Activated CD8-positive, alpha-beta memory T cell treated with anti-CD3 and anti-CD28 coated beads, Interleukin-2, amount 50 U/mL, for 1 hour (primary cell): ENCODE measurements at regions not wholly inside any gene's neighbourhood (a gene's known extent, or its start where the extent isn't known, plus 50 kb on each side); places are given as distances from the start of the nearest gene placed in this dataset.

Source experiments
- DNase-seq: peaks from one replicate; pipeline ENCODE4 v3.0.0-alpha.2; 2020; ENCODE audit errors: extremely low read depth

DNA sequence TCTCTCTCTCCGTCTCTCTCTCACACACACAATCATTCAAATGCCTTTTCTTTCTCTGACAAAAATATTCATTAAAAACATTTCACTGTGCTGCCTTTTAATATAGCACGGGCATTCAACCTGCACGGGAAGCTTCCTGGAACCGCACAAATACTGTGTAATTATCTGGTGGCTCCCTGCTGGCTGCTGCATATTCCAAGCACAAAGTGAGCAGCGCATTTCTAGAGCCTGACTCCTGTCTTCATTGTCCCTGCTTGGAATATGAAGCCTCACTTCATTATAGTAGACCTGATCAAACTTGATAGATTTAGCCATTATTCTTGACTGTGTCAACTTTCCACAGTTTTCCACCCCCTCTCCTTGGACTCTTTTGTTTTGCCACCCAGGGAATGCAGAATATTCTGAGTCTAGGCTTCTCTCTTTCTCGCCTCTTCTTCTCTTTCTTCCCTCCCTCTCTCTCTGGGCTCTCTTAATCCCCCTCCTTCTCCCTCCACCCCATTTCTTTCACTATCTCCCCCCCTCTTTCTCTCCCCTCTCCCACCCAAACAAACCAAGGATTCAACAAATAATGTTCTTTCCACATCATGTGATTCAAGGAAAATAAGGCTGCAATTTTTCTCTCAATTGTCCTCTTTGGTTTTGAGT lies 672.1 kb upstream of the FANCL start:
- DNase-seq: no peak

DNA sequence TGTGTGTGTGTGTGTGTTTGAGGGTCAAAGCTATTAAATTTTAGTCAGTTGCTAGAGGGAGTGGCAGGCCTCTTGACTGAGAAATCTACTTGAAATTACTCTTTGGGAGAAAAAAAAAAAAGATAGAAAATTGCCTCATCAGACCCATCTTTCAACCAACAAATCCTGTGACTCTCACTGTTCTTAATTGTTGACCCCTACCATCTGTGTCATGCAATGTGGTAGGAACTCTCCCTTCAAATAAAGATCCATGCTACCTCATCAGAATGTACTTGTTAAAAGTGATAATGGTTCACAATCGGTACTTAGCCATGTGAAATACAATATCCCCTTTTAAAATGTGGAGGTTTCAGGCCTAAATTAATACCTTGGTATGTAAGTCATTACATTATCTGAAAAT lies 670.8 kb upstream of the FANCL start:
- no peak for DNase-seq

DNA sequence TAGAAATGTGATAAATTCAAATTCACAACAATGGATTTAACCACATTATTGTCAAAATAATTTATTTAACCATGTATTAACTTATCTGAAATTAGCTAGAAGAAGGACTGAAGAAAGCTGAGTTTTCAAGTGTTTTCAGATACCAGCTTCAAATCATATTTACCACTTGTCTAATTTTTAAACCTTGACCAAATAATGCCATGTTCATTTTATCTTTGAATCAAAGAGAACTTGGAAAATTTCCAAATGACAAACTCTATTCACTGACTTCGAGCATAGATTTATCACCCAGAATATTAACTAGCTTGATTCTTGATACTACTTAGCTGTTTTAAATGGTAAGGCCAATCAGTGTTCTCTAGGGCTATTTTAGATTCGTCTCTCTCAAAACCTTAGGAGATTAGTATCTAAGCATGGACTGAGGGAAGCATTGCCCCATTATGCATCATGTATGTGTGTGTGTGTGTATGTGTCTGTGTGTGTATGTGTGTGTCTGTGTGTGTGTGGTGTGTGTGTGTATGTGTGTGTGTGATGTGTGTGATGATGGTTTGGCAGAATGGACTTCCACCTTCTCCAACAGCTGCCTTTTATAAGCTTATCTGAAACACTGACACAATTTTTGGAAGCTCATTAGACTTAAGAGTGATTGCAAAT lies 667.5 kb upstream of the FANCL start:
- DNase-seq: no peak

DNA sequence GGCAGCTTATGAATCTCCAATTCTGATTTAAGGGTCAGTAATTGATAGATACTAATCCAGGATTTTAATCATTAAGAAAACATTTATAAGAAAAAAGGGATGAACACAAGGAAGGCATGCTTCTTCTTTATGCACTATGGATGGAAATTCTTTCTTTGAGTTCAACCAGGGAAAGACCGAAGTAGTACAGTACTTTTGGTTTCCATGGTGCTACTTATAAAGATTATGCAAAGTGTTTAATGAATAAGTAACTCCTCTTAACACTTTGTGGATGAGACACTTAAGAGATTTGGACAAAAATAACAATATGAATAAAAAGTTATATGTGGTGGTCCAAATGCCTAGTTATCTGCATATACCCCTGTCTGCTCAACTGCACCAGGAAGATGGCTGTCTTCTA lies 666.5 kb upstream of the FANCL start:
- no peak for DNase-seq

DNA sequence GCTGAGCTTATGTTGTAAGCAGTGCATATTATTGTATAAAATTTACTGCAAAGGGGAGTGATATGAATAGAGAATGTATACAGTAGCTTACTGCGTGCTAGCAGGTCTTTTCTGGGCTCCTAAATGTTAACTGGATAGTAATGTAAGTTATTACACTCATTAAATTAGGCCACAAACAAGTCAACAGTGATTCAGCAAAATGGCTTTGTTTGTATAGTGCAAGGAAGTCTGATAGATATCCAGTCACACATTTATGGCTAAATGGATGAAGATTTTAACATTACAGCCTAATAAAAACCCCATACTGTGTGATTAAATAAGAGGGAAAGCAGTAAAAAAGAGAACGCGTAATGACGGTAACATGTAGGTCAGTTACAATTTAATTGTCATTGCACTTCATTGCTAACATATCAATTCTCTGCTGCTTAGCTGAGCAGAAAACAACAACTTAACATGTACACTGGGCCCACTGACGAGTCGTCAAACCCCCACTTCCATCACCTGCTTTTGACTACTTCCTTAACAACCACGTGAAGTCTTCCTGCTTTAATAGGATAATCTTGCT lies 665.0 kb upstream of the FANCL start:
- DNase-seq: no peak

DNA sequence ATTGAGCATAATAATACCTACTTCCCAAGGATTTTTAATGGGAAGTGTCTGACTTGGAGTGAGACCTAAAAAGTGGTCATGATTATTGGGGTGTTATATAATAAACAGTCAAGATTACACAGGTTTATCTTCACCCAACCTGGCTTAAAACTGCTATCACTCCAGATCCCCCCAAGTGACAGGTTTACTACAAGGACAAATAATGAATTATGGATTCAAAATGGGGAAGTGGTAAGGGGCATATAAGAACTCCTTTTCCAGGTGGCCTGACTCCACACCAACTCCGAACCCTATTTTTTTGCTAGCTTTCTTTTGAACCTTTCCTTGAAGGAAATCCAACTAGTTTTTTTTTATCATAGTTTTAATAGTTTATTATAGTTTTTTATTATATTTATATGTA lies 663.0 kb upstream of the FANCL start:
- no peak for DNase-seq

DNA sequence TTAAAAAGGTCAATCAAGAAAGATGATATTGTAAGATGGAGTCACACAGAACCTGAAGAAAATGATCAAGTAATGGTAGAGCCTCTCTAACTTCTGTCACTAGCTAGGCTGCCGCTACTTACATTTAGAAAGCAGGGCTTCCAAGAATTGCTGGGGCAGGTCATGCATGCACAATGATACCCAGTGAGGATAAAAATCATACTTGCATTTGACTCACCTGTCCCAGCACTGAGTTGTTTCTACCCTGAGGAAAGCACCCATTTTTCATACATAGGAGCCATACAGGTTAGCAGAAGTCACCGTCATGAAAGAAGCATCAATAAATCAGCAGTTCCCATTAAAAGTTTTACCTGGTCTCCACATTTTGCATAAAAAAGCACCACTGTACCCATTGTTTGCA lies 662.3 kb upstream of the FANCL start:
- no peak for DNase-seq

DNA sequence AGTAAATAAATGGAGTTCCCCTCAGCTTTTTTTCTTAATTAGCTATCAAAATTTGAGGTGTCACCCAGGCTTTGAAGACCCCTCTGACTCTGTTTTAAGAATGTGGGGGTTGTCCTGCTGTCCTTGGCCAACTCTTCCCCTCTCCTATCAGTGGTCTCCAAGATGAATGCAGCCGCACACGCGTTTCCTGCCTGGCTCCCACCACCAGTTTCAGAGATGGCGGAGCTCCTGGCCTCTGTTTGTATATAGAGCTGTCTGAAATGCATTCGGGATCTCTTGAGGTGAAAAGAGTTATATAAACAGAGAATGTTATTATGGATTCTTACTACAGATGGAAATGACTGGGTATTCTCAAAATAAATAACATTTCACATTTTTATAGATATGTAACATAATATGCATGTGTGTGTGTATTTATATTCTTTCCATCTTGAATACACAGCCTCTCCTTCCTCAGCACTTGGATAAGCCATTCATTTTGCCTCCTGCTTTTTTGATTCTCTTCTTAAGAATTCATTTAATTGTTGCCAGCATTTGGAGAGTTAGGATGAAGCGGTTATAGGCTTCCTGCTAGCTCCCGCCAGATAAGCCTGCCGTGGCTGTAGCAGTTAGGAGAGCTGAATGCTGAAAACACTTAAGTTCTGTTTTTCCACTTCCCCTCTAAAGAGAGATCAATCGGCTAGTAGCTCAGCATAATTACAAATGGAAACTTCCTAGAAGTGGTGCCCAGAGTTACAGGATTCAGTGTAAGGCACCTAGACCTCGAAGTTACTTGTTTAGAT lies 659.3 kb upstream of the FANCL start:
- no peak for DNase-seq

DNA sequence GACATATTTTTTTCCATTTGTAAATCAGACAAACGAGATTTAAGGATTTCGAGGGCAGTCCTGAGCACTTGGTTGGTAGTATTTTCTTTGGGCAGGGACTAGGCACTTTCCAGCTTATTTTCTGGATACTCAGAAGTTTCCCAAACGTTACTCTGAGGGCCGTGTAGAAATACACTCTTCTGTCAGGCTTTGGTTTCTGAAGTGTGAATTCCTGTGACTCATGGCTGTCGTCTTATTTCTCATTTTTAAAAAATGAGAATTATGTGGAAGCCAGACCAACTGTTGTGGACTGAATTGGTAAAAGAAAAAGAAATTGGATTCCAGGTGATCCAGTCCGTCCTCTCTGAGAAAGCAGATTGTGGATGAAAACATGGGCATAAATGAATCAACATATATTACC lies 658.6 kb upstream of the FANCL start:
- DNase-seq: no peak

DNA sequence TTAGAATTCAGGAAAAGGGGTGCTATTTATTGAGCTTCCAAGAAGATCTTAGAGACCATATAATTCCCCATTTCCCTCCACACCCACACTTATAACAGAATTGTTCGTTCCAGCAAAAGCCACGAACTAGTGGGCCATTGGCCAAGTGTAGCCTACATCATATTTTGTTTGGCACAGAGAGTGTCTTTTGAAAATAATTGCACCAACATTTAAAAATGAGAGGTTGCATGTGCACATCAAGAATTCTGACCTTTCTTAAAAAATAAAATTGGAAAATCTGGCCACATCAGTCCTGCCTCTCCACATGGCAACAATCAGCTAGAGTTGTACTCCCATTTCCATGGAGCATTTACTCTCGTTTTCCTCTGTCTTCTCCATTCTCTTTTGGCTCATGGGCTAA lies 655.5 kb upstream of the FANCL start:
- DNase-seq: no peak

DNA sequence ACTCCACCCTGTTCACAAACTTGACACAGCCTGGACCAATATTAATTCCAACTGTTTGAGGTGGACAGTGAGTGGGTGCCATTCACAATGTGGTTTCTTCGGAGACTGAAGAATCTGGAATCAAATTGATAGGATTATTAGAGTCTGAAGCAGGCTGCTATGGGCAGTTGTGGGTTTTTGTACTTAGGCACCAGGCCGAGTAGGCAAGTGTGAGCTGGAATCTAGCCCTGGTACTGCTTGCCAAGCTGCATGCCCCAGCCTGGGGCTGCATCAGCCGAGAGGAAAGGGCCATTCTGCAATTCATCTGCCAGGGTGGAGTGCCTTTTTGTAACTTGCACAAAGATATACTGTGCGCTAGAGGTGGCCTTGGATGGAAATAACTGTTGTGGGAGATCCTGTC lies 654.7 kb upstream of the FANCL start:
- no peak for DNase-seq

DNA sequence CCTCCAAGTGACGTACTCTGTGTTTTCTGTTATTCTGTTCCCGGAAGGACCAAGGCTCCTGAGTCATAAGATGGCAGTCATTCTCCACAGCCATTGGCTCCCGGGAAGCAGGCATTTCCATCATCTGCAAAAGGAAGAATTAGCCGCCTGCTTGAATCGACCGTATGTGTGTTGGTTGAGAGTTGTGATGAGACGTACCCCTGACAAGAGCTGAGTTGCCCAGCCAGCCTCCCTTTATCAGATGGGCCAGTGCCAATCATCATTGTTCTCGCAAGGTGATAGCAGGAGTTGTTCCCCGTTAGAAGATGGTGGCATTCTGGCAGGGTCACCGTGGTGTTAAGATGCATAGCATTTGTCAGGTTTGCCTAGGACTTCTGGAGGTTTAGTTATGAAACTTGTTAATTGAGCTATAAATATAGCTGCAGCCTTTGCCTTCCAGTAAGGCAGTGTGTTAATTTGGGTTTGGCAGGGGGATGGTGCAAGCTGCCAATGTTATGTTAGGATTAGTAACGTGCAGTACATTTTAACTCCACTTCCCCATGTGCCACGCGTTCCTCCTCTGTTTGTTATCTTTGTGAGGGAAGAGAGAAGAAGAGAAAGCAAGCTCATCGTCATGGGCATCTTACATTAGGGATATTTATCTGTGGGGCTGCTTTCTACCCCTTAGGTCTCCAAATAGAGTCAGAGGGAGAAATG lies 652.7 kb upstream of the FANCL start:
- no peak for DNase-seq

DNA sequence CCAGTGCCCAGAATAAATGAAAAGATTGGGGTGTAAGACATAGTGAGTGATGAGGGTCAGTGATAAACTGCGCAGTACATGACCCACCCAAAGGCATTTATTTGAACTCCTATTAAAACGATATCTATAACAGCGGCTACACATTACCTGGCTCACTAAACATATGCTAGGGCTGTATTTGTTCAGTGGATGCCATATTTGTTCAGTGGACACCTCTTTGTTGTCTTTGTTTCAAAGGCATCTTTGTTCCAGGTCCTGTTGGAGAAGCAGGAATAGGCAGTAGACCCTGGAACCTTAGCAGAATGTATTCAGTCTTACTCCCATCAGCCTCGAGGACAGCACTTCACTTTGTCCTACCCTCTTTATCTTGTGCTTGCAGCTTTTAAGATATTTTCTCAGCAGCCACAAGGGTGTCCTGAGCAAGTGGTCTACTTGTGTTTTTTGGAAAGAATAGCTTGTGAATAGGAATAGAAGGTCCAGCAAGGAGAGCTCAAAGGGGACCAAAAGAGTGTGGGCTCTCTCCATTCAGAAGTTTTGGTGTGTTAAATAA lies 650.8 kb upstream of the FANCL start:
- DNase-seq: no peak

DNA sequence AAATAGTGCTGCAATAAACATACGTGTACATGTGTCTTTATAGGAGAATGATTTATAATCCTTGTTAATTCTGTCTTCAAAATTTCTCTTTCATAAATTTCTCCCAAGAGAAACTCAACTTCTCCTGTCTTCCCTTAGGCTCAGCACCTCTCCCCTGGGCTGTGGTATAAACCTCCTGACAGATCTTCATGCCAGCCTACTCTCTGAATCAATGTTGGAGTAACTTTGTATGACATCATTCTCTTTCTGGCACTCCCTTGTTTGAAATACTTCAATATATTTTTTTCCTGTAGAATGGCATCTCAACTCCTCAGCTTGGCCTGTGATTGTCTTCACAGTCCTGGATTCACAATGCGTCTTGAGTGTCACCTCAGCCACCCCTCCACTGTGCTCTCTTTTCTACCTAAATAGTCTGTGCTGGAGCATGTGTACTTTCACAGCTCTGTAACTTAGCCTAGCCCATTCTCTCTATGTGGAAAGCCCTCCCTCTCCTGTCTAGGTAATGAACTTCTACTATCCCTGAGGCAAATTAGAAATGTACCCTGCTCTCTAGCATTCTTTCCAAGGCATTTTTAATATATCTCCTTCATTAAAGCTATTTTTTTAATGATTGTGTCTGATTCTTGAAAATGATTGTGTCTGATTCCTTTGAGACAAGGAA lies 649.9 kb upstream of the FANCL start:
- DNase-seq: no peak

DNA sequence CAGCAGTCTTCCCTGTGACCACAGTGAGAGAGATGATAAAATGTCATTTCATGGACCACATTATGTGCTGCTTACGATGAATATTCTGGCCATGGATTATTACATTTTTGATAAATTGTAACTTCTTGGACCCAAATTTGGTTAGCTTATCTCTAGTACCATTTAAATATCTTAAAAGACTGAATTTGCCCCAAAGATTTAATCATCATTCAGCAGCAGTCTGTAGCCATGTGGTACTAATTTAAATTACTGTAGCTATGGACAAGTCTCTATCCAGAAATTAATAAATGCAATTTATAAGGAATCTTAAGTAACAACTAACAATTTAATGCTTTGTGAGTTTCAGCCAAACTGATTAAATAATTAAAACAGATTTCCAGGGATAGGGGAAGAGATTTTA lies 644.9 kb upstream of the FANCL start:
- no peak for DNase-seq

DNA sequence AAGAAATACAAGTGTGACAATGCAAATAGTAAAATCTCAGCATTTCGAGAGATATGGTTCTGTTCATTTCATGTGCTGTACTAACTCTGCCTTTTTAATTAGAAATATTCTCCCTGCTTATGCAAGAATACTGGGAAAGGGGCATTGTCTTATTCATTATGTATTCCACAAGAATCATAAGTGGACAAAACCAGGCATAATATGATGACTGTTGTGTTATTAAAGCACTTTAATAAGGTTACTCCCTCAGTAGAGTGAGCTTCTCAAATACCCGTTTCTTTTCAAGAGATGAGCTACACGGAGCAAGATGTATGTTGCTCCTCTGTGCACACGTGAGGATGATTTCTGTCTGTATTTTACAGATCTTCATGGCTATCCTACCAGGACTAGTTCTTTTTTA lies 638.7 kb upstream of the FANCL start:
- no peak for DNase-seq

DNA sequence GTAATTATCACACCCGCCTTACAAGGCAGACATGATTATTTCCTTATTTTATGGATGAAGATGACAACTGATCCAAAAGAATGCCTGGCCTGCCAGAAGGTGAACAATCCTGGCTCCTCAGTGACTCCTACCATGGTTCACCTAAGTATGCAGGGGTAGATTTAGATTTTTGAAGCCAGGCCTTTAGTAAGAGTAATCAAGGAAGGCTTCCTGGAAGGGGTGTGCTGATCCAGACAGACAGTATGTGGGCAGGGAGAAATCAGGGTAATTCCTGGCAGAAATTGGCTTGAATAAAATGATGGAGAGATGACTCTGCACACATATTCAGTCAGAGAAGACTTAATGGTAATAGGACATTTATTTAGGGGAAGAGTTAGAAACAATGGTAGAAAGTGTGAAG lies 637.7 kb upstream of the FANCL start:
- DNase-seq: no peak

DNA sequence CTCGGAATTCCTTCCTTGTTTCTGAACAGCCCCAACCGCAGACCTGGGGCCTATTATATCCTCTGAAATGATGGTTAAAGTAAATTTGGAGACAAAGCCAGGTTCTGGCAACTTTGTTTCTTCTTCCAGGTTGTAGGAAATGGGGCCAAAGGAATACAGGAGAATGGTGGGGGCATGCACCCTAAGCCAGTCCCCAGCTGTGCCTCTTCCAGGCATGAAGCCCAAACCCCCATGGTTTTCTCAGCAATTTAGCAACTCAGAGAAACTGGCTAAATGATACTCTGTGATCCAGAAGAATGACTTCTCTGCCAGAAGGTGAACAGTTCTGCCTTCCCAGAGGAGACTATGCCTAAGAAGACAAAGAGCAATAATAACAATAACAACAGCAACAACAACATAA lies 635.0 kb upstream of the FANCL start:
- no peak for DNase-seq

DNA sequence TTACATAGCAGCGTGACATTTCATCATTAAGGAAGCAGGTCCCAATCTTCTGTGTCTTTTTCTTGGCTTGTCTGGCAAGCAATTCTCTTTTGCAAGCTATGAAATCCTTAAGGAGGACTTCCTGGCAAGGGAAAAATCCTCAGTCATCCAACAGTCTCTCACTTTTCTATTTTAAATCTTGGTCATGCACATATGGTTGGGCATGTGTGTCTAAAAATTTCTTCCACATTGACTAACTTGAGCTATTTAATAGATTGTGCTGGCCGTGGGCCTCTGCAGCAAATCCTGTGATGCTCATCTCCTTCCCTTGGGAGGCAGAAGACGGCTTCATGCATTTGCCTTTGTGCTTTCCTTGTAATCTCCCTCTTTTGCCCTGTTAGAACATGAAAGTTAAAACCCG lies 634.3 kb upstream of the FANCL start:
- DNase-seq: no peak

DNA sequence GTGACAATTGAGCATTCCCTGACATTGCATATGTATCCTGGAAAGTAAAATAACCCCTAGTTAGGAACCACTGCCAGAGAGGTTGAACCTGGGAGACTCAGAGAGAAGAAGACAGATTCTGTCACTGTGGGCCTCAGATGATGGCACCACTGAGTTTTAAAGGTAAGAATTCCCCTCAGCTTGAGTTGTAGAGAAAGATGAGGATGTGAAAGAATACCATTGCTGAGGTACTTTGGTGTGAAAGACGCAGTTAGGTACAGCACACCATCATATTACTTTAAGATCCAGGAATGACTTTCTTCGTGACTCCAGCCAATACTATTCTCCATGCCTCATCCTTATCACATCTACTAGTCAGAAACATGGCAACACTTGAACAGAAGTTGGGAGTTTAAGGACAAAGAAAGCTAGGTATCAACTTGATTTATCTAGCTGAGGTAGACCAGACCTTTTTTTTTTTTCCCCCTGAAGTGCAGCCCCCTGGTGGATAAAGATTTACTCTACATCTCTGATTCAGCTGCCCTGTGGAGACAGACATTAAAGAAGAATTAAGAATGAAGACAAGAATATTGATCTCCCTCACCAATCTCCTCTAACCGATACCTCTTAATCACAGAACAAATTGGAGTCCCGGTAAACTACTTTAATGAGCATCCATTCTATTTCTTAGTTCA lies 630.5 kb upstream of the FANCL start:
- DNase-seq: no peak

DNA sequence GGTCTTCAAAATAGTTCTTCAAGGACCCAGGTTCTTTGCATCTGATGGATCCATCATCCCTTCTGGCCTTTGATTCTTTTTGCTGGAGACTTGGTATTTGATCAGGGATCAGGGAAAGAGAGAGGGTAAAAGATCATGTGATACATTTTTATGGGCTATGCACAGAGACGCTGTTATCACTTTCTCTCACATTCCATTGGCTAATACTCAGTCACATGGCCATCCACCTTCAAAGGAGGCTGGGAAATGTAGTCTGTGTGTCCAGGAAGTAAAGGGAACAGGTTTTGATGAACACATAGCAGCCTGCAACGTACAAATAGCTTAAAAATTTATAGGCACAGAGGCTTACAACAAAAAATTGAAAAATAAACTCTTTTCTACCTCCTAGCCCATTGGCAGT lies 629.6 kb upstream of the FANCL start:
- DNase-seq: no peak
